ENCODE measurements at regions not wholly inside any gene's neighbourhood (a gene's known extent, or its start where the extent isn't known, plus 50 kb on each side); places are given as distances from the start of the nearest gene placed in this dataset.

GRCh38 chr4:156101571-156101970 is 147.9 kb upstream of the CTSO start:
- no peak for TF ChIP-seq CTCF (IDR thresholded peaks at IDR 0.05; ENCODE audit: insufficient read depth, low read depth, low read length)
- DNase-seq (ENCODE audit: low read depth) = no peak
- Histone ChIP-seq H3K36me3 (ENCODE audit: control insufficient read depth, insufficient read depth, low read length) (no peaks in the 10 kb centered on the region), H3K4me3 (ENCODE audit: low read depth, low read length) (no peak overlapping the region), H3K27me3 (ENCODE audit: control insufficient read depth, insufficient read depth, low read length) (no peaks in the 10 kb centered on the region)
- ChIA-PET CTCF (interaction anchor here (1.1 kb wide), 1 partner anchor 135 kb away, joined by 4 read pairs; no protein-coding TSS in a partner anchor), POLR2A (no interaction called here)

- DNase-seq (ENCODE audit: low read depth) = no peak
- TF ChIP-seq CTCF (IDR thresholded peaks at IDR 0.05; ENCODE audit: insufficient read depth, low read depth, low read length) = no peak
- CTCF ChIA-PET = interaction anchor here (1.1 kb wide), 1 partner anchor 134 kb away, joined by 4 read pairs; no protein-coding TSS in a partner anchor
- POLR2A ChIA-PET = no interaction called here
- no peaks in the 10 kb centered on the region for H3K27me3 ChIP-seq (ENCODE audit: control insufficient read depth, insufficient read depth, low read length)
- H3K4me3 ChIP-seq (ENCODE audit: low read depth, low read length) = no peak overlapping the region
- no peaks in the 10 kb centered on the region for H3K36me3 ChIP-seq (ENCODE audit: control insufficient read depth, insufficient read depth, low read length)
Measured at GRCh38 chr4:156100651-156101050, 147.0 kb upstream of the CTSO start.

GRCh38 chr4:156098805-156099204 is 145.1 kb upstream of the CTSO start:
- CTCF ChIA-PET = interaction anchor here (0.5 to 1.0 kb wide), 2 partner anchors 14 to 695 kb away, joined by 3 read pairs; no protein-coding TSS in a partner anchor
- Histone ChIP-seq H3K4me3 (ENCODE audit: low read depth, low read length) (no peak overlapping the region), H3K36me3 (ENCODE audit: control insufficient read depth, insufficient read depth, low read length) (no peaks in the 10 kb centered on the region), H3K27me3 (ENCODE audit: control insufficient read depth, insufficient read depth, low read length) (no peaks in the 10 kb centered on the region)
- no peak for TF ChIP-seq CTCF (IDR thresholded peaks at IDR 0.05; ENCODE audit: insufficient read depth, low read depth, low read length)
- DNase-seq (ENCODE audit: low read depth) = no peak
- POLR2A ChIA-PET = no interaction called here

- no peak overlapping the region for H3K4me3 ChIP-seq (ENCODE audit: low read depth, low read length)
- DNase-seq (ENCODE audit: low read depth) = no peak
- TF ChIP-seq CTCF (IDR thresholded peaks at IDR 0.05; ENCODE audit: insufficient read depth, low read depth, low read length) = no peak
- H3K27me3 ChIP-seq (ENCODE audit: control insufficient read depth, insufficient read depth, low read length) = no peaks in the 10 kb centered on the region
- POLR2A ChIA-PET = no interaction called here
- H3K36me3 ChIP-seq (ENCODE audit: control insufficient read depth, insufficient read depth, low read length) = no peaks in the 10 kb centered on the region
- CTCF ChIA-PET = interaction anchor here (1.1 kb wide), 1 partner anchor 11 kb away, joined by 4 read pairs; no protein-coding TSS in a partner anchor
Measured at GRCh38 chr4:156085100-156085499, 131.4 kb upstream of the CTSO start.

GRCh38 chr4:156084373-156084772 is 130.7 kb upstream of the CTSO start:
- ChIA-PET CTCF (no interaction called here), POLR2A (no interaction called here)
- no peak for DNase-seq (ENCODE audit: low read depth)
- no peak for TF ChIP-seq CTCF (IDR thresholded peaks at IDR 0.05; ENCODE audit: insufficient read depth, low read depth, low read length)
- Histone ChIP-seq H3K4me3 (ENCODE audit: low read depth, low read length) (no peak overlapping the region), H3K27me3 (ENCODE audit: control insufficient read depth, insufficient read depth, low read length) (no peaks in the 10 kb centered on the region), H3K36me3 (ENCODE audit: control insufficient read depth, insufficient read depth, low read length) (no peaks in the 10 kb centered on the region)

All from BJ (cell line).